Right cardiac atrium (tissue), 5 donors: ENCODE measurements at regions not wholly inside any gene's neighbourhood (a gene's known extent, or its start where the extent isn't known, plus 50 kb on each side); places are given as distances from the start of the nearest gene placed in this dataset.
A peak's percentile ranks its signal among the peaks of the same experiment; 100 is the strongest.
"Not testable (repeated sequence)": the region's sequence is repeated elsewhere in the genome, so short reads cannot be mapped to it uniquely, and the experiment has no call there.

Experiments
- ATAC-seq, 2 donors: fragments of 200-7000 bp; cut with Tn5 transposase; one replicate each; pipeline versions ENCODE4 v1.8.0 to v1.9.1; 2020; ENCODE audit warnings: moderate library complexity in 2 of 2, mild to moderate bottlenecking in 1 of 2
- DNase-seq, 3 donors: peaks; one replicate each; pipeline ENCODE4 v3.0.0-alpha.2; 2020
- H3K27ac ChIP-seq: one replicate; pipeline ENCODE4 v1.5.1; 2013; ENCODE audit warnings: mild to moderate bottlenecking, low read length, control low read depth, moderate library complexity
- H3K27me3 ChIP-seq: one replicate; pipeline ENCODE4 v1.6.1; 2013; ENCODE audit not compliant: control insufficient read depth, insufficient read depth
- H3K4me1 ChIP-seq: one replicate; pipeline ENCODE4 v1.6.1; 2013; ENCODE audit warnings: low read length; ENCODE audit not compliant: control insufficient read depth, insufficient read depth
- H3K4me3 ChIP-seq: one replicate; pipeline ENCODE4 v1.5.1; 2013; ENCODE audit warnings: low read length, control low read depth
- H3K9me3 ChIP-seq: one replicate; pipeline ENCODE4 v1.6.1; 2013; ENCODE audit warnings: low read length; ENCODE audit not compliant: control insufficient read depth
- WGBS: extraction: QIAGEN DNeasy Blood & Tissue Kit; methylation state at CpG from one replicate; pipeline ENCODE4 v1.1.7; 2013; 5-methylcytosine and 5-hydroxymethylcytosine counted together
- intact Hi-C, 4 donors: fragments of 100-400 bp; cut with DNase I; formaldehyde crosslinking; loops; one replicate each; pipeline versions ENCODE4 v1.11.0 to v1.14.0; 2022 to 2023
- donor health status: healthy with polysubstance abuse.
- donor health status: DM: no; HTN: yes; CAD: no.
- donor health status: DM: no; HTN: no; CAD: no.
- donor health status: DM: no; HTN: yes; CAD: no; lungs with severe emphysema.
- donor health status: DM: yes; HTN: yes; CAD: no.

GRCh38 chr10:118805146-118805545 is 50.4 kb upstream of the CACUL1 start:
- 90% methylated on average over 9 of the region's 9 CpGs for WGBS
- no peak for ATAC-seq
- intact Hi-C loops: loop anchor here in 2 of 4 donors (10.0 kb wide), 2 partner anchors 230 to 240 kb away; no protein-coding TSS in a partner anchor
- H3K4me1 ChIP-seq: no peaks in the 10 kb centered on the region
- no peaks in the 10 kb centered on the region for H3K27me3 ChIP-seq
- H3K4me3 ChIP-seq: no peak overlapping the region
- no peak for DNase-seq
- H3K27ac ChIP-seq: no peak overlapping the region
- no peaks in the 10 kb centered on the region for H3K9me3 ChIP-seq

- Histone ChIP-seq H3K4me1 (no peaks in the 10 kb centered on the region), H3K27ac (no peak overlapping the region), H3K9me3 (no peaks in the 10 kb centered on the region), H3K27me3 (no peaks in the 10 kb centered on the region), H3K4me3 (no peak overlapping the region)
- 87% methylated on average over 13 of the region's 13 CpGs for WGBS
- no peak for DNase-seq
- ATAC-seq: no peak
- intact Hi-C loops: loop anchor here in 2 of 4 donors (10.0 kb wide), 2 partner anchors 233 to 243 kb away; no protein-coding TSS in a partner anchor
Observed at GRCh38 chr10:118807512-118808305, 52.9 kb upstream of the CACUL1 start.

GRCh38 chr10:118808601-118809356 is 54.0 kb upstream of the CACUL1 start:
- Histone ChIP-seq H3K9me3 (no peaks in the 10 kb centered on the region), H3K4me1 (no peaks in the 10 kb centered on the region), H3K27ac (no peak overlapping the region), H3K4me3 (no peak overlapping the region), H3K27me3 (no peaks in the 10 kb centered on the region)
- no peak for DNase-seq
- ATAC-seq: peak in 1 of 2 donors; percentile 8
- 85% methylated on average over 21 of the region's 21 CpGs for WGBS
- intact Hi-C loops: loop anchor here in 2 of 4 donors (10.0 kb wide), 2 partner anchors 234 to 244 kb away; no protein-coding TSS in a partner anchor

- Histone ChIP-seq H3K27ac (no peak overlapping the region), H3K4me3 (no peak overlapping the region), H3K27me3 (no peaks in the 10 kb centered on the region), H3K9me3 (no peaks in the 10 kb centered on the region), H3K4me1 (no peaks in the 10 kb centered on the region)
- WGBS: 66% methylated on average over 20 of the region's 20 CpGs
- intact Hi-C loops: loop anchor here in 2 of 4 donors (10.0 kb wide), 2 partner anchors 235 to 245 kb away; no protein-coding TSS in a partner anchor
- ATAC-seq (peak; percentile 36 to 53), DNase-seq (peak in 1 of 3 donors; percentile 72)
Observed at GRCh38 chr10:118809357-118810220, 54.8 kb upstream of the CACUL1 start.

GRCh38 chr10:118810796-118811505 is 56.2 kb upstream of the CACUL1 start:
- Histone ChIP-seq H3K9me3 (no peaks in the 10 kb centered on the region), H3K4me1 (no peaks in the 10 kb centered on the region), H3K27ac (no peak overlapping the region), H3K4me3 (no peak overlapping the region), H3K27me3 (no peaks in the 10 kb centered on the region)
- WGBS: 64% methylated on average over 5 of the region's 5 CpGs
- no peak for ATAC-seq
- intact Hi-C loops: no loop called here
- no peak for DNase-seq

GRCh38 chr10:118811675-118812392 is 57.1 kb upstream of the CACUL1 start:
- 67% methylated on average over 13 of the region's 13 CpGs for WGBS

GRCh38 chr10:118812393-118812740 is 57.6 kb upstream of the CACUL1 start:
- no peaks in the 10 kb centered on the region for H3K9me3 ChIP-seq
- WGBS: 37% methylated on average over 10 of the region's 10 CpGs
- H3K4me1 ChIP-seq: no peaks in the 10 kb centered on the region
- H3K4me3 ChIP-seq: no peak overlapping the region
- ATAC-seq (no peak), DNase-seq (no peak)
- H3K27me3 ChIP-seq: no peaks in the 10 kb centered on the region
- intact Hi-C loops: no loop called here
- no peak overlapping the region for H3K27ac ChIP-seq

More at GRCh38 chr10:118811675-118812392, 57.1 kb upstream of the CACUL1 start:
- no peak overlapping the region for H3K4me3 ChIP-seq
- H3K9me3 ChIP-seq: no peaks in the 10 kb centered on the region
- DNase-seq (no peak), ATAC-seq (no peak)
- H3K27me3 ChIP-seq: no peaks in the 10 kb centered on the region
- H3K27ac ChIP-seq: no peak overlapping the region
- no peaks in the 10 kb centered on the region for H3K4me1 ChIP-seq
- intact Hi-C loops: no loop called here

GRCh38 chr10:118813001-118813400 is 58.2 kb upstream of the CACUL1 start:
- not testable (repeated sequence) for ATAC-seq

GRCh38 chr10:118816471-118817168 is 61.9 kb upstream of the CACUL1 start:
- H3K4me3 ChIP-seq: no peak overlapping the region
- no peaks in the 10 kb centered on the region for H3K27me3 ChIP-seq
- H3K9me3 ChIP-seq: no peaks in the 10 kb centered on the region
- ATAC-seq (no peak), DNase-seq (no peak)
- H3K4me1 ChIP-seq: no peaks in the 10 kb centered on the region
- 80% methylated on average over 16 of the region's 16 CpGs for WGBS
- no peak overlapping the region for H3K27ac ChIP-seq
- intact Hi-C loops: no loop called here

More at GRCh38 chr10:118813001-118813400, 58.2 kb upstream of the CACUL1 start:
- H3K4me3 ChIP-seq, intact Hi-C loops, H3K27me3 ChIP-seq, DNase-seq, H3K4me1 ChIP-seq, H3K27ac ChIP-seq, H3K9me3 ChIP-seq: not testable (repeated sequence)
- 85% methylated on average over 13 of the region's 13 CpGs for WGBS
